Activated naive CD4-positive, alpha-beta T cell treated with anti-CD3 and anti-CD28 coated beads, Interleukin-2, amount 50 U/mL, for 24 hours (primary cell): ENCODE measurements at regions not wholly inside any gene's neighbourhood (a gene's known extent, or its start where the extent isn't known, plus 50 kb on each side); places are given as distances from the start of the nearest gene placed in this dataset.

Experiments
- H3K27ac Mint-ChIP-seq: one replicate; pipeline ENCODE4 v1.8.0; 2021; ENCODE audit warnings: mild to moderate bottlenecking, mixed read lengths
- H3K27me3 Mint-ChIP-seq: one replicate; pipeline ENCODE4 v1.8.0; 2021; ENCODE audit warnings: mixed read lengths
- H3K36me3 Mint-ChIP-seq: one replicate; pipeline ENCODE4 v1.8.0; 2021; ENCODE audit warnings: mixed read lengths
- H3K4me1 Mint-ChIP-seq: one replicate; pipeline ENCODE4 v1.8.0; 2021; ENCODE audit warnings: mixed read lengths
- H3K4me3 Mint-ChIP-seq: one replicate; pipeline ENCODE4 v1.8.0; 2021; ENCODE audit warnings: mild to moderate bottlenecking, mixed read lengths
- H3K9me3 Mint-ChIP-seq: one replicate; pipeline ENCODE4 v1.8.0; 2021; ENCODE audit warnings: mixed read lengths

DNA sequence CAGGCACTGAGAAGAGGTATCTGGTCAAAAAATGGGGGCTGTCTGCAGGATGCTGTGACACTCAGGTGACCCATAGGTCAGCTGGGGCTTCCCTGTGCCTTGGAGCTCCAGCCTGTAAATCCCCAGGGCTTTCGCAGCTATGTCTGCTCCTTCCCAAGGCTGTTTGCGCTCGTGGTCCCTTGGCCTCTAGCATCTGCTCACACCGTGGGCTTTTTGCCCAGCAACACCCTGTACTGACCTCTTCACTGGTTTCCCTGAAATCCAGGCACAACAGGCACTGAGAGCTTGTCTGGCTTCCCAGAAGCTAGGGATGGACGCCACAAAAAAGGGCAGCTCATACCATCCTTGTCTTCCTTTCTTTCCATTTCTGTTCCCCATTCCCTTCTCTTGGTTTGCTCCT, 280.3 kb upstream of the HABP2 start:
- Mint-ChIP-seq H3K27ac (no peak overlapping the region), H3K27me3 (peaks cover 9% of the 10 kb centered on the region), H3K9me3 (peaks cover 9% of the 10 kb centered on the region), H3K4me1 (no peaks in the 10 kb centered on the region), H3K4me3 (no peak overlapping the region), H3K36me3 (no peaks in the 10 kb centered on the region)

DNA sequence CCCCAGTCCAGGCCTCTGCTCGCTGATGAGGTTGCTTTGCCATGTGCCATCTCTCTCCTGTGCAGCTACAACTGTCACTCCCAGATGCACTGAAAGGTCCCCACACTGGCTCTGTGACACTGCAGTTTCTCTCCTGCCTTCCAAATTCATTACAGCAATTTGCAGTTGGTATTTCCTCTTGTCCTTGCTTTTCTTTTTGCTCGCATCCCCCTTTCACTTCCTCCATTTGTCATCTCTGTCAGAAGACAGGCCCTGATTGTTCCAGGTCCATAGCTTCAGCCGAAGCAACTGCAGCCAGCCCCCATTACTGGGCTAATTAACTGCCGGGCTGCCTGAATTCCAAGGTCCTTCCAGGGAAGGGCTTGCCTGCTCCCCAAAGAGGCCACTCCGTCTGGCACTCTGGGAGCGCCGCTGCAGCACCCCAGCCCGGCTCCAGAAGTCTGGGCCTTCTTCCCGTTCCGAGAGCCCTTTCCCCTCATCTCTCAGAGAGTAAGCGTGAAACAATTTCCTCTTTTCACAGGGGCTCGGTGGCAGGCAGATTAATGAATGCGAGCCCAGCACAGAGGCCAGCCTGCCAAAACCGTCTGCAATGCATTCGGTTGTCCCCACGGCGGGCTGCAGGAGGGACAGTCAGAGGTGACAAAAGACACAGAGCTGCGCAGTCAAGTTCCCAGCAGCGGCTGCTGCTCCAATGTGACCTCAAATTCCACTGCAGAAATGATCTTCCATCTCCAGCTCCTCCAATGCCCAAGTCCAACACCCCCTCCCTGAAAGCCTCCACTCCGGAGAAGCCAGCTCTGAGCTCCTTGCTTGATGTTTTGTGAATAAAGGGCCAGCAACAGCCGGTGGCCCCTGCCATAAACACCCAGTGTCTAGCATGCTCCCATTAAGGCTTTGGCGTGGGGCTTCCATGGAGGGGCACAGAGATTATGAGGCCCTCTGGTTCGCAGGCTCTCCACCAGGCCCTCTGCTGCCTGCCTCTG, 279.4 kb upstream of the HABP2 start:
- Mint-ChIP-seq H3K27me3 (peaks cover 12% of the 10 kb centered on the region), H3K9me3 (peaks cover 14% of the 10 kb centered on the region), H3K36me3 (no peaks in the 10 kb centered on the region), H3K27ac (no peak overlapping the region), H3K4me1 (no peaks in the 10 kb centered on the region), H3K4me3 (no peak overlapping the region)

DNA sequence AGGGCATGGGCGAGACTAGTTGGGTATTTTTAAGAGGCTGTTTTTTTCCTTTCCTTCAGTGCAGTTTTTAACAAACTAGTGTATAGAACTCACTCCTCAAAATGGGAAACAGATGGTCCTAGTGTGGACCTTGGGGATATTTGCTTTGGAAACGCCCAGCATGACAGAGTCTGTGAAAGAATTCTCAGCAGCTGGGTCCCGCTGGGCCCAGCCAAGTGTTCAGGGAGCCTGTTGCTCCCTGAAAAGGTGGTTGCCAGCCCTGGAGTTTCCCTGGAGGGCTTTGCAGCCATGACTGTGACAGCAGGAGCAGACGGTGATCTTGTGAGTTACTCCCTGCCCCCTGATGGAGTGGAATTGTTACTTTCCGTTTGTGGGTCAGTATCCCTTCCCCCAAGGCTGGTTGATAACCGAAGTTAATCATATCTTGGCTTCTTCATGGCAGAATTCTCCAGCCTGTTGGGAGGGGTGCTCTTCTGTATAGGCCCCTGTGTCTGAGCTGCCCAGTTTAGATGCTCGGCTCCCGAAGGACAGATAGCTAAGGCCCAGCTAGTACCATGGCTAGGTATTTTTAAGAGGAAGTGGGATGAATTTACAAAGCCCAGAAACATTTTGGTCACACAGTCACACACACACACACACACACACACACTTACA, 278.6 kb upstream of the HABP2 start:
- no peak overlapping the region for H3K4me3 Mint-ChIP-seq
- H3K27me3 Mint-ChIP-seq = peaks cover 12% of the 10 kb centered on the region
- H3K27ac Mint-ChIP-seq = no peak overlapping the region
- H3K9me3 Mint-ChIP-seq = peaks cover 14% of the 10 kb centered on the region
- no peaks in the 10 kb centered on the region for H3K36me3 Mint-ChIP-seq
- H3K4me1 Mint-ChIP-seq = no peaks in the 10 kb centered on the region

DNA sequence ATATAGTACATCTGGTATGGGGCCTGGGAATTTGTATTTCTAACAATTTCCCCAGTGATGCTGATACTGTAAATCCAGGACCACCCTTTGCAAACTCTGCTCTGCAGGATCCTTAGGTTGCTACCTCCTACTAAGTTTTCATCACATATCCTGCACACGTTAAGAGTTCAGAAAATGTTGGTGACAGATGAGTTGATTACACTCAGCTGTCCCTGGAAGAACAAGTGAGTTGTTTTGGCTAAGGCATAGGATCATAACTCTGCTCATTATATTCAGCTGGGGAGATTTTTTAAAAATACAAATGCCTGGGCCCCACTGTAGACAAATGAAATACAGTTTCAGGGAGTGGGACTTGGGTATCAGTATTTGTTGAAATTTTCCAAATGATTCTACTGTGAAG, 274.6 kb upstream of the HABP2 start:
- Mint-ChIP-seq H3K4me1 (no peaks in the 10 kb centered on the region), H3K27me3 (peaks cover 8% of the 10 kb centered on the region), H3K9me3 (peaks cover 14% of the 10 kb centered on the region), H3K36me3 (no peaks in the 10 kb centered on the region), H3K27ac (no peak overlapping the region), H3K4me3 (no peak overlapping the region)

DNA sequence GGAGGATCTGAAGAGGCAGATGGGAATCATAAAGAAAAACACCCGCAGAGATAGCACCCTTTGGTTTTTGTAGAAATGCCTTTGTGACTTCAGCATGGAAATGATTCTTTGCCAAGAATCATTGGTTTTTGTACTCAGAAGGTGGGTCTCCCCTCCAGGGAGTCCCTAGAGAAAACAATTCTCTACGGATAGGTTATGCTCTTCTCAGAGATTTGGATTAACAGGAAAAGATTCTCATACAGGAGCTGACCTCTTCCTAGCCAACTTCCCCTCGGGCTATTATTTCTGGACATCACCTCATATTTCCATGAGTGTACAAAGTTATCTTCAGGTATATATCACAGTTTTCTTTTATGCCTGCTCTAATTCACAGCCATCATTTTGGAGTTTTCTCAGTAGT, 274.2 kb upstream of the HABP2 start:
- H3K27ac Mint-ChIP-seq = no peak overlapping the region
- no peak overlapping the region for H3K4me3 Mint-ChIP-seq
- no peaks in the 10 kb centered on the region for H3K4me1 Mint-ChIP-seq
- H3K9me3 Mint-ChIP-seq = peaks cover 14% of the 10 kb centered on the region
- peaks cover 8% of the 10 kb centered on the region for H3K27me3 Mint-ChIP-seq
- H3K36me3 Mint-ChIP-seq = no peaks in the 10 kb centered on the region

DNA sequence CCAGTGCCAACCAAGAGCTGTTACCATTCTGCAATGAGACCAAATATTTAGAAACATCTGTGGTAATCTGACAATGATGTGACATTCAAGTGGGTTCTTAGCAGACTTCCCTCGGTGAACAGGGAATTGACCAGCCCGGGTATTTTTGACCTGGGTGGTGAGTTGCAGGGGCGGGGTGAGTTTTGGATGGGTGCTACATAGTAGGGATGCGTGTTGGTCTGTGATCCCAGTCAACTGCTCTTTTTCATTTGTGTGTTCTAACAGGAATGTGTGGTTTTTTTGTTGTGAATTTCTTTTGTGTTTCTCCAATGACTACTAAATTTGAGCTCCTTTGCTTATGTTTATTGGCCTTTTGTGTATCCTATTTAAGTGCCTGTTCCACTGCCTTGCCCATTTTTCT, 273.6 kb upstream of the HABP2 start:
- Mint-ChIP-seq H3K27me3 (peaks cover 8% of the 10 kb centered on the region), H3K4me3 (no peak overlapping the region), H3K9me3 (peaks cover 14% of the 10 kb centered on the region), H3K36me3 (no peaks in the 10 kb centered on the region), H3K27ac (no peak overlapping the region), H3K4me1 (no peaks in the 10 kb centered on the region)

DNA sequence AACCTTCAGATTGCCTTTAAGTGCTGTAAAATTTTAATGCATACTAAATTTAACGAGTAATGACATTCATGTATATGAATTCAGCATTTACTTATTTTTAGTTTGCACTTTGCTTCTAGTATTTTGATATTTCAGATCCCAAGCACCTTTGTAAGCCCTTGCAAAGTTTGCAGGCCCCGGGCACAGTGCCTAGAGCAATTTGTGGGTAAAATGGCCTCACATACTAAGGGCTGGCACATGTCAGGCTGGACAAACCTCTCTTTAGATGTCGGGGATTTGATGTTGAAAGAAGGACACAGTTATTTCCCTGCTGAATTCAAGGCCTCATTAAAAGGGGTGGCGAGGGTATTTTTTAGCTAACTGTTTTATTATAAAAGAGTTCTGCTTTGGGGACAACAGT, 270.3 kb upstream of the HABP2 start:
- H3K27ac Mint-ChIP-seq = no peak overlapping the region
- H3K4me3 Mint-ChIP-seq = no peak overlapping the region
- peaks cover 6% of the 10 kb centered on the region for H3K9me3 Mint-ChIP-seq
- no peaks in the 10 kb centered on the region for H3K36me3 Mint-ChIP-seq
- peaks cover 8% of the 10 kb centered on the region for H3K27me3 Mint-ChIP-seq
- H3K4me1 Mint-ChIP-seq = no peaks in the 10 kb centered on the region

DNA sequence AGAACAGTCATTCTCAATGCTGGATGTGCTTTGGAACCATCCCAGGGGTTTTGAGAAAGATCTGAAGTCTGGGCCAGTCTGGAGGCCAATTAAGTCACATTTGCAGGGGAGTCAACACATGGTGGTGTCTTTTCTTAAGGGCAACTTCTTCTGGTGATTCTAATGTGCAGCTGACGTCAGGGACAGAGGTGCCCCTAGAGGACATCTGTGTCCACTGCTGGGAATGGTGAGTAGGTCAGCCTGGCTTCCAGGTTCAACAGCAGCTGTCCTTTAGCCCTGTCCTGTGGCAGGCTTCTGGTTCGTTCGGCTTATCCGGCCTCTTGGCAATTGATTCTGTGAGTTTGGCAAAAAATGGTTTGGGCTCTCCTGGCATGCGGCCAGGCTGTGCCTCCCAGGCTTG, 269.7 kb upstream of the HABP2 start:
- Mint-ChIP-seq H3K36me3 (no peaks in the 10 kb centered on the region), H3K4me1 (no peaks in the 10 kb centered on the region), H3K27me3 (peaks cover 6% of the 10 kb centered on the region), H3K9me3 (peaks cover 3% of the 10 kb centered on the region), H3K27ac (no peak overlapping the region), H3K4me3 (no peak overlapping the region)

DNA sequence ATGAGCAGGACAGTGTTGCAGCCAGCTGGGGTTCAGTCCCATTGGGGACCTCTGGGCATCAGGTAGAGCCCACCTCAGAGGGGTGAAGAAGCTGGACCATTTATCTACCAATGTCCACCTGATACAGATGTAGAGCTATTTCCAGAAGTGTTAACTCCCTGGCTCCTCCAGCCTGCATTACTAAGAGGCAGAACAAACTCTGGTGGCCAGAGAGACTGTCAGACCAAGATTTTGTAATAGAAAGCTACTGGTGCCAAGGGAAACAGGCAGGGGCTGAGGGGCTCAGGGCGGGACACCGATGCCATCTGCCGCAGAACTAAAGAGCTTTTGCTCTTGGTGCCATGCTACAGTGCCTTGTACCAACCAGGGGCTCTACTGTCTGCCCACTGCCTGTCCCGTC, 268.2 kb upstream of the HABP2 start:
- peaks cover 5% of the 10 kb centered on the region for H3K27me3 Mint-ChIP-seq
- no peak overlapping the region for H3K4me3 Mint-ChIP-seq
- no peaks in the 10 kb centered on the region for H3K9me3 Mint-ChIP-seq
- no peaks in the 10 kb centered on the region for H3K4me1 Mint-ChIP-seq
- H3K27ac Mint-ChIP-seq = no peak overlapping the region
- no peaks in the 10 kb centered on the region for H3K36me3 Mint-ChIP-seq

DNA sequence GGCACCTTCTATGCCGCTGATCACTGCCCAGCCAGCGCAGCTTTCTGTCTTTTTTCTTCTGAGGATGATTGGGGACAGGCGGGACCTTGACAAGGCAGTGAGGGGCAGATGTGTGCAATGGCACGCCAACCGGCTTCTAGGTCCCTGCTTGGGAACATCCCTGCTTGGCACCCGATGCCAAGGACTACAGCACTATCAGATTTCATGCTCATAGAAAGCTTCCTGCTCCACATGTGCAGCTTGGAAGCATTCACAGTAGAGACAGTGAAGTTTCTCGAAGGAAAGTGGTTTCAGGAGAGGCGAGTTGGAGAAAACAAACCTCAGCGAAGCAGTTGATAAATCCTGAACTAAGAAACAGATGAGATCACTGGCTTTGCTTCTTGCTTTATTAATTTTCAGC, 267.5 kb upstream of the HABP2 start:
- Mint-ChIP-seq H3K27ac (no peak overlapping the region), H3K9me3 (no peaks in the 10 kb centered on the region), H3K36me3 (no peaks in the 10 kb centered on the region), H3K4me1 (no peaks in the 10 kb centered on the region), H3K4me3 (no peak overlapping the region), H3K27me3 (peaks cover 5% of the 10 kb centered on the region)

DNA sequence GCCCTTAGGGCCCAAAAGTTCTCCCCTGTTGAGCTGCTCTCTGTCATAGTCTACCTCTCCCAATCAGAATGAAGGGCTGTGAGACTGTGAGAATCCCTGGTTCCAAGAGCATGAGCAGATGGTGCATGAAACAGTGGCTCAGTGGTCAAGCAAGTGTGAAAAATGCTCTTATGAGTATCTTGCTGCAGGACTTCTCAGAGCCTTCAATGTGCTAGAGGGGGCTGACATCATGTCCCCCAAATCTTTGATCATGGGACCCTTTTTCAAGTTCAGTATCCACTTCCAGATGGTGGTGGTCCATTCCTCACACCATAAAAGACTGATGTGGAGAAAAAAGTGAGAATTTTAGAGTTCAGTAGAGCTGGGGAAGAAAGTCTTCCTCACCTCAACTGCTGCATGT, 265.3 kb upstream of the HABP2 start:
- H3K27ac Mint-ChIP-seq = no peak overlapping the region
- H3K4me1 Mint-ChIP-seq = no peaks in the 10 kb centered on the region
- H3K9me3 Mint-ChIP-seq = no peaks in the 10 kb centered on the region
- no peaks in the 10 kb centered on the region for H3K36me3 Mint-ChIP-seq
- H3K4me3 Mint-ChIP-seq = no peak overlapping the region
- no peaks in the 10 kb centered on the region for H3K27me3 Mint-ChIP-seq

DNA sequence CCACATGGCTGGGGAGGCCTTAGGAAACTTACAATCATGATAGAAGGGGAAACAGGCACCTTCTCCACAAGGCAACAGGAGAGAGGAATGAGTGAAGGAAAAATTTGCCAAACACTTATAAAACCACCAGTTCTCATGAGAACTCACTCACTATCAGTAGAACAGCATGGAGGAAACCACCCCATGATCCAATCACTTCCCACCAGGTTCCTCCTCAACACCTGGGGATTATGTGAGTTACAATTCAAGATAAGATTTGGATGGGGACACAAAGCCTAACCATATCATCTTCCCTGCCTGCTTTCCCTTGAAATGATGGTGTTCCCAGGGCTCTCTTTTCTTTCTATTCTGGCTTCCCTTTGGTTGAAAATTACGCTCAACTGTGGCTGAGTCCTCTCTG, 262.7 kb upstream of the HABP2 start:
- no peaks in the 10 kb centered on the region for H3K9me3 Mint-ChIP-seq
- H3K27me3 Mint-ChIP-seq = no peaks in the 10 kb centered on the region
- no peaks in the 10 kb centered on the region for H3K4me1 Mint-ChIP-seq
- no peaks in the 10 kb centered on the region for H3K36me3 Mint-ChIP-seq
- no peak overlapping the region for H3K27ac Mint-ChIP-seq
- no peak overlapping the region for H3K4me3 Mint-ChIP-seq

DNA sequence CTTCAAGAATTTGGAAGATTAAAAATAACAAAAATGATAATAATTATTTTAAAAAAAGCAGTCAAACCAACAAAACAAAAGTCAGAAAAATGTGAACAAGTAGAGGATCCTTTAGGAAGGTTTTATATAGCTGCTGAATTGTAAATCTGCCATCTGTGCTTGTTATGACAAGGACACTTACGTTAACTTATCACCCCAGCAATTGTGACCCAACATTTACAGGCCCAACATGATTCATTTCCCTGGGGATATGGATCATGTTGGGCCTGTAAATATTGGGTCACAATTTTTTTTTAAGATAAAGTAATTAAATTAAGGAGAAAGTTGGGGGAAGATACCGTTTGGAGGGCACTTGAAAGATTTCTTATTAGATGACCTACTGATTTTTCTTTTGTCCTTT, 261.4 kb upstream of the HABP2 start:
- H3K36me3 Mint-ChIP-seq = no peaks in the 10 kb centered on the region
- H3K27ac Mint-ChIP-seq = no peak overlapping the region
- no peak overlapping the region for H3K4me3 Mint-ChIP-seq

DNA sequence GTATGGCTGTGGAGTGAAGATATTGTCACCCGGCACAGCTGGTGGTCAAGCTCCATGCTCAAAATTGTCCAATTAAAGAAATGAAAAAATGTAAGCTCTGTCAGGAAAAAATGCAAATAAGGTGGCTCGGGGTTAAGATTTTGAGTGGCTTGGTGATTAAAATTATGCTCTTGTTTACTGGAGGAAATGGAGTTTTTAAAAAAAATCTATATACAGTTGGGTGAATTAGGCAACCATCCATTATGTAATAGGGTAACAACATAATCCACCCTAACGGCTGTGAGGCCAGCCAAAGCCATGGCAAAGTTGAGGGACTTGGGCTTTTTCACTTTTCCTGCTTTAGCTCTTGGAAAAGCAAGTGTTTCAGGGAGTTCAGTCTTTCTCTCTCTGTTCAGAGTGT, 260.8 kb upstream of the HABP2 start:
- H3K4me1 Mint-ChIP-seq = no peaks in the 10 kb centered on the region
- no peak overlapping the region for H3K4me3 Mint-ChIP-seq
- H3K9me3 Mint-ChIP-seq = no peaks in the 10 kb centered on the region
- H3K27ac Mint-ChIP-seq = no peak overlapping the region
- H3K36me3 Mint-ChIP-seq = no peaks in the 10 kb centered on the region
- H3K27me3 Mint-ChIP-seq = no peaks in the 10 kb centered on the region

More for the DNA sequence above, 261.4 kb upstream of the HABP2 start:
- no peaks in the 10 kb centered on the region for H3K9me3 Mint-ChIP-seq
- no peaks in the 10 kb centered on the region for H3K27me3 Mint-ChIP-seq
- H3K4me1 Mint-ChIP-seq = no peaks in the 10 kb centered on the region

DNA sequence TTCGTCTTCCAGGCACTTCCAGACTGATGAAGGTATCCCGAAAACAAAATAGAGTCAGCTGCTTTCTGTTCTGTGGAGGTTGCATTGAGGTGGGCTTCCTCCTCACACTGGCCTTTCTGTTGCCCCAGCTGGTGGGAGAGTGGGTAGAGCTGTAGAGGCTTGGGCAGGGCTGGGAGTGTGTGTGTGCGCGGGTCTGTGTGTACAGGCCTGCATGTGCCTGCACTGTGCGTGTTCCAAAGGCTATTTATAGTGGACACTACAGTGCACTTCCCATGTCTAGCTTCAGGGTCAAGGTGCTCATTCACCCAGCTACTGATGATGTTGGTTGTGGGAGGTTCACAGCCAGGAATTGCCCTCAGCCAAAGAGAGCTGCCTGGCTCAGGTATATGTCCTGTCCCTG, 260.1 kb upstream of the HABP2 start:
- no peaks in the 10 kb centered on the region for H3K4me1 Mint-ChIP-seq
- no peaks in the 10 kb centered on the region for H3K9me3 Mint-ChIP-seq
- no peak overlapping the region for H3K27ac Mint-ChIP-seq
- H3K36me3 Mint-ChIP-seq = no peaks in the 10 kb centered on the region
- peaks cover 2% of the 10 kb centered on the region for H3K27me3 Mint-ChIP-seq
- H3K4me3 Mint-ChIP-seq = no peak overlapping the region

DNA sequence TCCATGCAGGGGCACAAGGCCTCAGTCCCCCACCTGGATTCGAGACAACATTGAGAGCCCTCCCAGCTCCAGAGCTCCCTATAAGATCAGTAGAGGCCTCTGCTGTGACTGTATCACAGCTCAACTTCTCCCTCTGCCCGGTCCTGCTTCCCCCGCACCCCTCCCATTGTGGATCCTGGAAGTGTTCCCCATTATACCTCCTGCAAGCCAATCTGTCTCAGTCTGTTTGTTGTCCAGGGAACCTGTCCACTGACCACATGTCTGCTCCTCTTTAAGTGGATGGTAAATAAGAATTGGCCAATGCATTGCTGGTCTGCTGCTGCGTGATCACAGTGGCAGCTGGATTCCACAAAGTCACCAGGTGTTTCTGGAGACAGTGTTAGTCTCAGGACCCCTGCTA, 259.7 kb upstream of the HABP2 start:
- H3K36me3 Mint-ChIP-seq = no peaks in the 10 kb centered on the region
- H3K4me3 Mint-ChIP-seq = no peak overlapping the region
- H3K27me3 Mint-ChIP-seq = peaks cover 2% of the 10 kb centered on the region

More for the DNA sequence above, 259.7 kb upstream of the HABP2 start:
- no peaks in the 10 kb centered on the region for H3K9me3 Mint-ChIP-seq
- no peaks in the 10 kb centered on the region for H3K4me1 Mint-ChIP-seq
- no peak overlapping the region for H3K27ac Mint-ChIP-seq
